NCI-H345 treated with DMSO at 0.1 percent for 48 hours (cell line): ENCODE measurements at regions not wholly inside any gene's neighbourhood (a gene's known extent, or its start where the extent isn't known, plus 50 kb on each side); places are given as distances from the start of the nearest gene placed in this dataset.
A peak's percentile ranks its signal among the peaks of the same experiment; 100 is the strongest.

Experiments used
- DNase-seq: peaks from one replicate; lab custom pipeline; 2025; ENCODE audit not compliant: unreplicated experiment; lab: John Stamatoyannopoulos, UW

- peak; percentile 8 for DNase-seq
Observed at GRCh38 chr6:100138346-100139022, 144.5 kb upstream of the MCHR2 start.

- no peak for DNase-seq
Observed at GRCh38 chr6:100137759-100138158, 143.7 kb upstream of the MCHR2 start.

- DNase-seq: no peak
Observed at GRCh38 chr6:100136590-100136989, 142.6 kb upstream of the MCHR2 start.

- DNase-seq: no peak
Observed at GRCh38 chr6:100135977-100136376, 142.0 kb upstream of the MCHR2 start.

- no peak for DNase-seq
Observed at GRCh38 chr6:100134703-100135102, 140.7 kb upstream of the MCHR2 start.

GRCh38 chr6:100134297-100134696, 140.3 kb upstream of the MCHR2 start:
- DNase-seq: no peak

- no peak for DNase-seq
Observed at GRCh38 chr6:100132005-100132404, 138.0 kb upstream of the MCHR2 start.

- no peak for DNase-seq
Observed at GRCh38 chr6:100130630-100131029, 136.6 kb upstream of the MCHR2 start.

GRCh38 chr6:100126790-100127484, 132.9 kb upstream of the MCHR2 start:
- DNase-seq: no peak

GRCh38 chr6:100121854-100122609, 128.0 kb upstream of the MCHR2 start:
- DNase-seq: no peak

- no peak for DNase-seq
Observed at GRCh38 chr6:100119261-100119660, 125.2 kb upstream of the MCHR2 start.

- DNase-seq: no peak
Observed at GRCh38 chr6:100118301-100118700, 124.3 kb upstream of the MCHR2 start.

GRCh38 chr6:100117680-100118079, 123.7 kb upstream of the MCHR2 start:
- no peak for DNase-seq

GRCh38 chr6:100116411-100117194, 122.6 kb upstream of the MCHR2 start:
- DNase-seq: peak; percentile 30

- no peak for DNase-seq
Observed at GRCh38 chr6:100115407-100116101, 121.5 kb upstream of the MCHR2 start.

GRCh38 chr6:100112855-100113508, 119.0 kb upstream of the MCHR2 start:
- DNase-seq: no peak

- no peak for DNase-seq
Observed at GRCh38 chr6:100105919-100106529, 112.0 kb upstream of the MCHR2 start.

- no peak for DNase-seq
Observed at GRCh38 chr6:100105138-100105537, 111.1 kb upstream of the MCHR2 start.

- DNase-seq: no peak
Observed at GRCh38 chr6:100103931-100104330, 109.9 kb upstream of the MCHR2 start.

- no peak for DNase-seq
Observed at GRCh38 chr6:100103194-100103593, 109.2 kb upstream of the MCHR2 start.
